GM18909 (cell line): ENCODE measurements at regions not wholly inside any gene's neighbourhood (a gene's known extent, or its start where the extent isn't known, plus 50 kb on each side); places are given as distances from the start of the nearest gene placed in this dataset.
"Not testable (repeated sequence)": the region's sequence is repeated elsewhere in the genome, so short reads cannot be mapped to it uniquely, and the experiment has no call there.

Experiments used
- ATAC-seq: cut with Tn5 transposase; IDR thresholded peaks from one replicate; pipeline ENCODE4 v1.9.1; 2021; ENCODE audit warnings: mild to moderate bottlenecking; ENCODE audit not compliant: unreplicated experiment, poor library complexity

DNA sequence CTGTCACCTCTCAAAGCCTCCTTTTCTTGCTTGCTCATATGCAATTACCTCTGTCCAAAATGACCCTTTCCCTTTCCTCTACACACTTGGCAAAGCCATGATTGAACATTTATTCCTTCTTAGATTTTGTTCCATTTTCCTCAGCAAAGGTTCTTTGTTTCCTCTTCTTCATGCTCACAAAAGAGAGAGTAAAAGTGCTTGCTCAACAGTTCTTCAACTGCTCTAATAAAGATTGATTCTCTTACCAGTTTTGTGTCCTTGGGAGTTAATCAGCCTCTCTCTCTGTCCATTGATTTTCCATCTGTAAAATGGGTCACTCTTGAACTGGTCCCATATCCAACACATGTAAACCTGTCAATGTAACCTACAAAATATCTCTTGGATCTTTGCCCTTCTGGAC lies 186.4 kb downstream of the WNT5A start:
- ATAC-seq, result no peak

DNA sequence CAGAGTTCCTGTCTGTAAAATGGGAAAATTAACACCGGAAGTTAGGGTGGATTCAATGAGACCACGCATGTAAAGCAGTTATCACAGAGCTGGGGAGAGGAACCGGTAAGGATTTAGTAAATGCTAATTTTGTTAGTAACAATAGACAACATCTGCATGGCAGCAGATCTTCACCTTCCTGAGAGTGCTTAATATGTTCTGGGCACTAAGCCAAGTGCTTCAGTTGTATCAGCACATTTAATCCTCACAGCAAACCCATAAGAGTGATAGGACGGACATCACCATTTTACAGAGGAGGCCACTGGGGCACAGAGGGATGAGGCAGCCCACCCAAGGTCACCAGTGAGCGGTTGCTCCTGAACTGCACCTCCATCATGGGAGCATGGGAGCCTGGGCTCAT lies 189.4 kb downstream of the WNT5A start:
- ATAC-seq, result no peak

DNA sequence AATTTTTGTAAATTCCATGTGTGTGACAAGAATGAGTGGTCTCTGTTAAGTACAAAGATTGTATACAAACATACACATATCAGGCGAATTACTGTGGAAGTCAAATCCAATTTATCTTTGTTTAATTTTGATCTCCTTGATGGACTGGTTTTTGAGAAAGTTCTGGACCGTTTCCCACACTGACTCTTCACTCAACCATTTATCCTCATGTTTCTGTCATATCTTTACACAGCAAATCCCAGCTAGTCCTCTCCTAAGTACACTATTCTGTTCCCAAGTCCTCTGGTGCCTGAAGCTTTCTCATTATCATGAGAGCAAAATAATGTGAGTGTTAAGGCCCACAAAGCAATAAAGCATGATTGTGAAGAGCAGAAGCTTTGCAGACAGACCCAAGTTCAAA lies 189.9 kb downstream of the WNT5A start:
- ATAC-seq, result no peak

DNA sequence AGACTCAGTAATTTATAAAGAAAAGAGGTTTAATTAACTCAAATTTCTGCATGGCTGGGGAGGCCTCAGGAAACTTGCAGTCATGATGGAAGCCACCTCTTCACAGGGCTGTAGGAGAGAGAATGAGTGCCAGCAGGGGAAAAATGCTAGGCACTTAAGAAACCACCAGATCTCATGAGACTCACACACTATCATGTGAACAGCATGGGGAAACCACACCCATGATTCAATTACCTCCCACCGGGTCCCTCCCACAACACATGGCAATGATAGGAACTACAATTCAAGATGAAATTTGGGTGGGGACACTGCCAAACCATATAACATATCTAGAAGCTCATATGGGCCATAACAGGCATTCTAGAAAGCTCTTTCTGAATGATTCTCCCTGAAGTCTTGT lies 190.3 kb downstream of the WNT5A start:
- ATAC-seq, result no peak

DNA sequence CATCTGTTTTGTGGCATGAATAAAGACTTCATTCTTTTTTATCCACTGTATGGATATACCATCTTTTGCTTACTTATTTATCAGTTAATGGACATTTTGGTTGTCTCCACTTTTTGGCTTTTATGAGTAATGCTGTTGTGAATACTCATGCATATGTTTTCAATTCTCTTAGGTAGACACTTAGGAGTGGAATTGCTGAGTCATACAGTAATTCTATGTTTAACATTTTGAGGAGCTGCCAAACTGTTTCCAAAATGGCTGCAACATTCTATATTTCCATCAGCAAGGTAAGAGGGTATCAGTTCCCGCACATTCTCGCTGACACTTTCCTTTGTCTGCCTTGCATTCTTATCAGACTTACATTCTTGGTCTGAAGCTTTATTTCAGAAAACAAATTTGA lies 191.1 kb downstream of the WNT5A start:
- no peak for ATAC-seq

DNA sequence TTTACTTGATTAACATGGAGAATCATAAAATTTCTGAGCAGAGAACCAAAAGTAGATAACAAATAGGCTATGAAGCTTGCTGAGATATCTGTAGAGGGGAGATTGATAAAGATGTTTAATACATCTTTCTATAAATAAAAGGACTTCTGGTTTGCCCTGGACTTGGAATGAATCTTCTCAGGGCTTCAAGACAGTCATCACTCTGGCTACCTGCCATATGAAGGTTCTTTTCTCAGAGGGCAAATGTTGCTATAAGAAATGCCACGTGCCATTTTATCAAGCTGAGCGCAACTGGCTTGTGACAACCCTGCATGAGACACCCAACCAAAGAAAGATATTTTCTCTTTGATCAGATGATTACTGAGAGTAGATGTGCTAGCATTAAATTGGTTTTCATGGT lies 192.5 kb downstream of the WNT5A start:
- ATAC-seq, result no peak

DNA sequence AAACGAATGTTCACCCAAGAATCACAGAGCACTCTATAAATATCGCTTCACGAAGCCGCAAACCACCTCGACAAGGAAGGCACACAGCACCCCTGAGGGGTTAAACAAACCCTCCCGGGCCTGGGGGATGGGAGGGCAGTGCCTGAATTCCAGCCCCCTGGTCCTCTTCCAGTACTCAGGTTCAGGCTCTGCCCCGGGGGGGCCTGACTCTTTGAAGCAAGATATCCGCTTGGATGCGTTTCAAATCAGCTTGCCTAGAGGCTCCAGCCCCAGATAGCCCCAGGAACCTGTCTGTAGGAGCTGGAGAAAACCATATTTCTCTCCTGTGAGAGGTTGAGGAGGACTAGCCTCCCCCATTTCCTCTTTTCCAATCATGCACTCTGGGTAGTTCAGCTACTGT lies 194.7 kb downstream of the WNT5A start:
- no peak for ATAC-seq

DNA sequence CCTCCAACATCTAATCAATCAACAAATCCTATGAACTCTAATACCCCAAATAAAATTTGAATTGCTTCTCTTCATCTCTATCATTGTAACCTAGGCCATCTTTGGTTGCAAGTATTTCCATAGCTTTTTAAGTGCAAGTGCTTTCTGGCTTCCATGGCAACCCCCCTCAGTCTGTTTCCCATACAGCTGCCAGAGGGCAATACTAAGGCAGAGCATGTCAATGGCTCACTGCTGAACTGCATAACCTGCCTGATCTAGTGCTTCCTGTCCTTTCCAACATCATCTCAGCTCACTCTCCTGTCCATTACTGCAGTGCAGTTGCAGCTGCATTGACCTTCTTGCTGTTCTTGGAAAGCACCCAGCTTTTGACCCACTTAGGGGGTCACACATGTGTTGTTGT lies 198.4 kb downstream of the WNT5A start:
- ATAC-seq, result no peak

DNA sequence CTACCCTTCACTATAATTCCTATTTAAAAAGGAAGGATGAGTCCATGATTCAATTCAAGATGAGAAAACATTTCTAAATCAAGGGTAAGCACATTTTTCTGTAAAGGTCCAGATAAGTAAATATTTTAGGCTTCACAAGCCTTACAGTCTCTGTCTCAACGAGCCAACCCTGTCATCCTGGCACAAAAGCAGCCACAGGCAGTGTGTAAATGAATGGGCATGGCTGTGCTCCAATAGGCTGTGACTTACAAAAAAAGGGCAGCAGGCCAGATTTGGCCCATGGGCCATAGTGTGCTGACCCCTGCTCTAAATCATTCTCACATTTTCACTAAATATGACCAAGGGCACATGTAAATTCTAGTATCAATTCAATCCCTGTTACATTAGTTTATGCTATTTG lies 200.4 kb downstream of the WNT5A start:
- ATAC-seq, result no peak

DNA sequence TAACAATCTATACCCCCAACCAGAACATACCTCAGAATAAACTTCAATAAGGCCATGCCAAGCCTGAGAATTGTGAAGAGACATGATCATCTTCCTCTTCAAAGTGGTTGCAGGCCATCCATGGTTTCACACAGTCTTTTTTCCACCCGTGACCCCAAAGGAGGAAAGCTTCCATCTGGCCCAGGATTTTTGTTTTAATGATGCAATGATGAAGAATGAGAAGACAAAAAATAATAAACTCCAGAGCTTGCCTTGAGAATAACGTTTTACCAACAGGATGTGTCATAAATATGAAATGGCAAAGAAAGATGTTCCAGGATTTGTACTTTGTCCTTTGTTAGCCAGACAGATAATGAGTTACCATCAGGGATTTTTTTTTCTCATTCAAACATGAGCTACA lies 201.9 kb downstream of the WNT5A start:
- ATAC-seq, result no peak

DNA sequence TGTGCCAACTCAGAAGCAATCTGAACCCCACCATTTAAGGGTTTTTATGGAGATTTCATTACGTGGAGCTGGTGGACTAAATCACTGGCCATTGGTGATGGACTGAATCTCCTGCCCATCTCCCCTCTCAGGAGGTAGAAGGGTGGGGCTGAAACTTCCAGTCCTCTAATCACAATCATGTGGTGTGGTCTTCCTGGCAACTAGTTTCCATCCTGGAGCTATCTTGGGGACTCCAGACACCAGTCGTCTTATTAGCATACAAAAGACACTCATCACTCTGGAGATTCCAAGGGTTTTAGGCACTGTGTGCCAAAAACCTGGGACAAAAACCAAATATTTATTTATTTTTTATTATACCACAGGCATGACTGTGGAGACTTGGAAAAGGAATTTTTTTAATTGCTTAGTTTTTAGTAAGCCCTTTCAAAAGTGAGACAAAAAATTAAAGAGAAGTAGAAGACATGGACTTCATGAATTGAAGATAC lies 203.6 kb downstream of the WNT5A start:
- no peak for ATAC-seq

DNA sequence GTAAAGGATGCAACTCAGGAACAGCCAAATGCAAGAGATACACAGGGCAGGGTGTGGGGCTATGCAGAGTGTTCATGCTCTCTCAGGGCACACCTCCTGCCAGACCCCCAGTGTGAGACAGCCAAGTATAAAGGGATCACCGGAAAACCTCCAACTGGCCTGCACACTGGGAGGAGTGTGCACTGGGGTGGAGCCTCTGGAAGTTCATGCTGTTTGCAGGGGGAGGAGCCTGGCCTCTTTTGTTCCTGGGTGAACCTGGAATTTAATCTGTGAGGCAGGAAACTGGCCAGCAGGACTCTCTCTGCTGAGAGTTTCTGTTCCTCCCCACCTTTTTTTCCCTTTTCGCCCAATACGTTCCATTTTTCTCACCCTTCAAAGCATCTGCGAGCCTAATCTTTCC lies 204.1 kb downstream of the WNT5A start:
- ATAC-seq, result no peak

DNA sequence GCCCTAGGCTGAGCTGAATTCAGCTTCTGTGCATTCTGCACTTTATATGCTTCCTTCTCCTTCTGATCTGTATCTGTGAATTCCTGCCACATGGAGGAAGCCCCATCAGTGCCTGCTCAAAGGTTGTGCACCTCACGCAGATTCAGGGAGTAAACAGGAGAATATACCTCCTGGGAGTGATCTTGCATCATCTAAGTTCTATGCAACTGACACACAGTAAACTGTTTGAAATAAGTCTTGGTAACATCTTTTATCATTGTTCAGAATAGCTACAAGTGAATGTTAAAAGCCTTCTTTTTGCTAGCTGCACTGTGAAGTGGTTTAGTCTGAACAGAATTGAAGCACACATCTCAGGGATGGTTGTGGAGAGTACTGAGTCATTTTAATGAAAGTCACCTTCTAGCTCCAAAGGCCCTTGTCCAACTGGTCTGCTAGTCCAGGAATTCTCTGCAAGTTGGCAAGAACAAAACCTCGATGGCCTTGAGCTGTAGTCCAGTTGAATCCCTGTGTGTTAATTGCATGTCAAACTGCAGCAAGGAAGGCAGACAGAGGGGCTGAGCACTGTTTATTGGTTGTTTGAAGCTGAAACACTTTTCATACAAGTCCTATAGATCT lies 215.0 kb downstream of the WNT5A start:
- no peak for ATAC-seq

DNA sequence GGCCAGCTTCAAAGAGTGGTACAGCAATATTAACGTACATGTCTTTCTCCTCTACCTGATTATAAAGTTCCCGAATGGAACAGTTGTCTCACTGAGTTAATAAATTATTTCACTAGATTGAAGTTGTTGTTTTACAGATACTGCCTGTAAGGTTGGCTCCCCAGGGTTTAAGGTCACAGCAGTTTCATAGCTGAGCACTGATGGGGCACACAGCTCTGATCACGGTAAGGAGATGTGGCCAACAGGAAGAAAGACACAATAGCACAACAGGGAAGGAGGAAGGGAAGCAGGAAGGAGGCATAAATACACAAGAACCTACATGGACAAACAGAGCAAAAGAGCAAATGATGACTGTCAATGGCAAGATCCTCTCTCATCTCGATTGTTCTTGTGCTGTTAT lies 215.6 kb downstream of the WNT5A start:
- ATAC-seq, result no peak

DNA sequence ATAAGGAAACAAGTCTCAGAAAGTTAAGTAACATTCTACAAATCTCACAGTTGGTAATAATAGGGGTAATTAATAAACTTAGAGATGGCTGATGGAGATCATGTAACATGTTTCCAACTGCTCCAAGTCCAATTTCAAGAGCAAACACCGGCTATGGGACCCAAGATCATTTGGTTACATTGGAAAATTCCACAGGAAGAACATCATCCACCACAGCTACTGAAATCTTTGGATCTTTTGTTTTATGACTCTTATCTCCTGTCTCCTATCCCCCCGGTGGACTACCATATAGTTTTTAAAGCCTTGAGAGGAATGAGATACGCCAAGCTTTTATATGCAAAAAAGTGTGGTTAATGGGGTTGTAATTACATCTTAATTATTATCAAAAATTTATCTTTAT lies 216.1 kb downstream of the WNT5A start:
- ATAC-seq, result no peak

DNA sequence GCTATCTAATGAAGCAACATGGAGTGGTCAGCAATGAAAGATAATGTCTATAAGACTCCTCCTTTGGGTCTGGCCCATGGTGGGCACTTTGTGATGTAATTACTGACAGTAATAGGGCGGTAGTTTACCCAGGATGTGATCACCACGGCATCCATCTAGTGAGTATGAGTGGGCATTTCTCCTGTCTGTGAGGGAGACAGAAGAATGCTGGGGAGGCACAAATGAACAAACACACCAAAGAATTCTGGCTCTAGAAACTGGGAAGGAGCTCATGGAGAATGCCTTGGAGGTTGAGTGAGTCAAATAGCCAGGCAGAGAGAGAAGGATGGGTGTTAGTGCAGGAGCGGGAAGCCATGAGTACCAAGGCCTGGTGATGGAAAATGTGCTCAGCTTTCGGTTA lies 217.5 kb downstream of the WNT5A start:
- ATAC-seq, result no peak

DNA sequence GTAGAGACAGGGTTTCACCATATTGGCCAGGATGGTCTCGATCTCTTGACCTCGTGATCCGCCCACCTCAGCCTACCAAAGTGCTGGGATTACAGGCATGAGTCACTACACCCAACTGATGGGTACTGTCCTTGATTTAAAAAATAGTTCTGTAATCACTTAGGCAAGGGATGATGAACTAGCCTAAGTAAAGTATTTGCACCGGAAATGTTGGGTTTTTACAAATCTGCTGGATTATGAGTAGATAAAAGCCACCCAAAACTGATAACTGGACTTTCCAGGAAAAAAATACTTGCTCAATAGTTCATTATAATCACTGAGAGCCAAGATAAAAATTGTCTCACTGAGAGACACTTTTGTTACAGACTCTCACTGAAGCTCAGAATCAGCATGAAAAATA lies 218.0 kb downstream of the WNT5A start:
- no peak for ATAC-seq

DNA sequence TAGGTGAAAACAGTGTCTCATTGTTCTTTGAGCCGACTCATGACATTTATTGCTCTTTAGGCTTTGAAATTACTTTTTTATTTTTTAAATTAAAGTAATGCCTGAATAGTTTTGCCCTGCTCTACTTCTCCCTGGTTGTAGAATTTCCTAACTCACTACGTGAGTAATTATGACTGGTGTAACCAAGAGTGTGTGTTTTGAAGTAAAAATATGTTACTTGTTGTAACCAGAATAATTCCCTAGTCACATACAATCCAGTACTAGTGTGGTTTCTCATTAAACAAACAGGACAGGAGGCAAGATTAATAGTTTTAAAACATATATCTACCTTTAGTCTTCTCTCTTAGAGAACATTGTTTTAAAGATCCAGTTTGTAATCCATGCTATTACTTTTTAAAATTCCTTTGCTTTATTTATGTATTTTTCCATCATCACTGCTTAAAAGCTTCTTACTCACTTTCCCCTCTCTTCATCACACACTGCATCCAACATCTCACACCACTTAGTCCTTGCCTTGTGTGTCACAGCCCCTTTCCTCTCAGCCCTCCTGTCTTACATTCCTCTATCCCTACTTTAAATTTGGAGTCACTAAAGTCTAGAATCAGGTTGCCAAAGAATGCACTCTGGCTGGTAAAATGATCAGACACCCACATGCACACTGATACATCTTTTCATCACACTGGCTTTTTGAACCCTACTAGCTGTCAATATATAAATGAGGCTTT lies 219.7 kb downstream of the WNT5A start:
- ATAC-seq, result no peak

DNA sequence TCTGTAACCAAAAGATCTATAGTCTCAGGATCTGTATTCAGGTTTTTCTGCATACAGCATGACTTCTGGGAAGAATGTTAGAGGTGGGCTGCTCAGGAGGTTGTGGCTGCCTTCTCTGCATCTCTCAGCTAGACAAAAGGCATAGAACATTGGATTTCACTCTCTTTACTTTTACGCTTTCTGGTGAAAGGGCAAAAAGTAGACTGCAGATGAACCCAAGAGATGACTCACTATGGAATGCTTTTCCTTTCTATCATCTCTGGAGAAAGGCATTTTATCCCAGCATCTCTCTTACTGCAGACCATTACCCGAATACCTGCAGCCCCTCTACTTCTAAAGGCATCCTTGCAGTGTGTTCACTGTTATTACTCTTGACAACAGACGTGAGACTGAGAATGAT lies 222.2 kb downstream of the WNT5A start:
- no peak for ATAC-seq

DNA sequence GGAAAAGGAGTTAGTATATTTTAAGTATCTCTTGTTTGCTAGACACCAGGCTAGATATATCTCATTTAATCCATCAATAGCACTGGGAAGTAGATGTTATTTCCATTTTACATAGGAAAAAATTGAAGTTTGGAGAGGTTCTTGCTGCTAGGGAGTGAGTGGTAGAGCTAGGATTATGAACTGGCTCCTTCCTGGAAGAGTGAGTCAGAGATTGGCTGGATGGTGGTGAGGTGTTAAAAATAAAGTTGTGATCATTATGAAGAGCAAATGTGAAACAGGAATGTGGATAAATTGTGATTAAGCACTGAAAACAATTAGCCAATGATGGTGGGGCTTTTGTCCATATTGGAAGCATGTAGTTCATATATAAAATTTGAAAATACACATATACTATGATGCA lies 234.2 kb downstream of the WNT5A start:
- no peak for ATAC-seq

DNA sequence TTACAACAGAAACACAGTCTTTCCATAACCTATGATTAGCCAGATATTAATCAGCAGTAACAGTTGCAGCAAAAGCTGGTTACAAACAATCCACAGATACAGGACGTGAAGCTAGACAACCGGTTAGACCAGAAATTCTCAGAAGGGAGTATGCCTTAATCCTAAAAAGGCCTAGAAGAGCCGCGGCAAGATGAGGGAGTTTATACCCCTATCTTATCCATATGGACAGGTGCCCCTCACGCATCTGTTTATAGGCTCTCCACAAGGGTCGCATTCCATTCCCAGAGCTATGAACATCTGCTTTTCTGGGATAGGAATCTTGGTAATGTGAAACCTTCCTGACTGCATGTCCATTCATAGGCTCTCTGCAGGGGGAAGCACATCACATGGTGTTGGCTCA lies 237.9 kb downstream of the WNT5A start:
- ATAC-seq, result not testable (repeated sequence)

DNA sequence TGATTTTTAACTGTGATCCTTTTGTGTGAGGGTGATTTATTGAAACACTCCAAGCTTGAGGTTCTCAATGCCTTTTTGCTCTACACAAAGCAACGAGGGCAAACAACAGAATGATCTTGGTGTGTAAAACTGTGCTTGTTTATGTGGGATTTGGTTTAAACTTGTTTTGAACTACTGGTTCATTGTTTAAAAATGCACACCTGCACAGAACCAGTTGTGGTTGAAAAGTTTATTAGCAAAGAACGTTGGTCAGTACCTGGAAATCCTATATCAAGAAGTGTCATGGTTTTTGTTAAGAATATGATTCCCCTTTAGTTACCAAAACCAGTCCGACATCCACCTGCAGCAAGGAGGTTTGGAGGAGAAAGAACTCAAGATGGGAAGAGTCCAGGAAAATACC lies 239.4 kb downstream of the WNT5A start:
- ATAC-seq, result no peak
